Mammary epithelial cell (primary cell): ENCODE measurements at regions not wholly inside any gene's neighbourhood (a gene's known extent, or its start where the extent isn't known, plus 50 kb on each side); places are given as distances from the start of the nearest gene placed in this dataset.

ENCODE experiments used
- CTCF ChIP-seq, 2 donors: IDR thresholded peaks in 1 of 2; conservative IDR thresholded peaks in 1 of 2; 2 replicates each; pipeline ENCODE4 v1.5.1; 2011 to 2012; ENCODE audit warnings: inconsistent platforms in 2 of 2, low read length in 2 of 2, mild to moderate bottlenecking in 2 of 2, control low read depth in 1 of 2, low read depth in 1 of 2; ENCODE audit not compliant: insufficient read depth in 1 of 2; ENCODE audit errors: extremely low read depth in 1 of 2
- EZH2 ChIP-seq: IDR thresholded peaks from 2 replicates; pipeline ENCODE4 v1.6.1; 2012; ENCODE audit warnings: low read length, inconsistent platforms, borderline replicate concordance

GRCh38 chr3:124570232-124570631, 160.0 kb upstream of the UMPS start:
- TF ChIP-seq CTCF (conservative IDR thresholded peaks at IDR 0.05 in 1 of 2, IDR thresholded peaks at IDR 0.05 in 1 of 2; ENCODE audit: extremely low read depth in 1 of 2, insufficient read depth in 1 of 2, low read depth in 1 of 2, low read length in 2 of 2) (no peak), EZH2 (no peak)
